IMR-90 (cell line): ENCODE measurements at regions not wholly inside any gene's neighbourhood (a gene's known extent, or its start where the extent isn't known, plus 50 kb on each side); places are given as distances from the start of the nearest gene placed in this dataset.

Experiments used
- ATAC-seq: fragments of 200-7000 bp; cut with Tn5 transposase; 2 replicates; pipeline ENCODE4 v1.9.1; 2020; ENCODE audit warnings: low read depth, mild to moderate bottlenecking, moderate library complexity
- BruUV-seq: library from RNA; stranded (reverse); fragments of 400-500 nt; replicated peaks from 2 replicates; lab custom pipeline; 2021; lab: Mats Ljungman, UMichigan
- CTCF ChIA-PET: fragments of 300-600 bp; formaldehyde crosslinking; extraction: SDS; loops from one replicate; lab custom pipeline; 2021; ENCODE audit warnings: antibody characterized with exemption; lab: Yijun Ruan, JAX
- POLR2A ChIA-PET: fragments of 300-600 bp; sonication (Branson Sonifier 250); formaldehyde crosslinking; loops from one replicate; lab custom pipeline; 2022; ENCODE audit warnings: antibody characterized with exemption; ENCODE audit not compliant: unreplicated experiment; lab: Charles Lee
- DNase-seq: peaks from one replicate; pipeline ENCODE4 v3.0.0; 2013
- H2AFZ ChIP-seq: replicated peaks from 2 replicates; pipeline ENCODE3; 2013; ENCODE audit warnings: low read length, mild to moderate bottlenecking; ENCODE audit not compliant: poor library complexity
- H2AK5ac ChIP-seq: 2 replicates; pipeline ENCODE4 v1.6.1; 2013; ENCODE audit warnings: low read depth, low read length, inconsistent platforms
- H2AK9ac ChIP-seq: replicated peaks from 2 replicates; pipeline ENCODE3; 2013; ENCODE audit warnings: mild to moderate bottlenecking, low read depth, low read length, moderate library complexity; ENCODE audit not compliant: poor library complexity
- H2BK120ac ChIP-seq: 2 replicates; pipeline ENCODE4 v1.6.1; 2013; ENCODE audit warnings: low read depth, low read length, inconsistent platforms
- H2BK15ac ChIP-seq: 3 replicates; pipeline ENCODE4 v1.6.1; 2013; ENCODE audit warnings: low read depth, low read length, inconsistent platforms
- H2BK20ac ChIP-seq: 2 replicates; pipeline ENCODE4 v1.6.1; 2013; ENCODE audit warnings: low read depth, mild to moderate bottlenecking, inconsistent platforms, low read length, moderate library complexity
- H2BK5ac ChIP-seq: 2 replicates; pipeline ENCODE4 v1.6.1; 2013; ENCODE audit warnings: mild to moderate bottlenecking, low read depth, low read length, inconsistent platforms; ENCODE audit not compliant: poor library complexity, severe bottlenecking
- H3K14ac ChIP-seq: replicated peaks from 2 replicates; pipeline ENCODE4 v1.6.1; 2013; ENCODE audit warnings: low read depth, low read length, inconsistent platforms
- H3K18ac ChIP-seq: 2 replicates; pipeline ENCODE4 v1.6.1; 2013; ENCODE audit warnings: low read depth, low read length, control low read depth
- H3K23ac ChIP-seq: 2 replicates; pipeline ENCODE4 v1.6.1; 2013; ENCODE audit warnings: low read depth, low read length, inconsistent platforms
- H3K27ac ChIP-seq: 2 replicates; pipeline ENCODE4 v1.5.1; 2013; ENCODE audit warnings: mild to moderate bottlenecking, control low read depth, low read length; ENCODE audit not compliant: insufficient read depth
- H3K27me3 ChIP-seq: 2 replicates; pipeline ENCODE4 v1.6.1; 2013; ENCODE audit warnings: low read length; ENCODE audit not compliant: control insufficient read depth, insufficient read depth
- H3K36me3 ChIP-seq: 2 replicates; pipeline ENCODE4 v1.6.1; 2013; ENCODE audit warnings: low read length, mixed read lengths; ENCODE audit not compliant: control insufficient read depth, insufficient read depth
- H3K4ac ChIP-seq: 2 replicates; pipeline ENCODE4 v1.6.1; 2013; ENCODE audit warnings: low read depth, low read length, inconsistent platforms
- H3K4me1 ChIP-seq: 2 replicates; pipeline ENCODE4 v1.6.1; 2013; ENCODE audit warnings: low read length, mixed read lengths; ENCODE audit not compliant: control insufficient read depth, insufficient read depth
- H3K4me2 ChIP-seq: 2 replicates; pipeline ENCODE4 v1.6.1; 2013; ENCODE audit warnings: low read depth, mild to moderate bottlenecking, control low read depth, low read length, moderate library complexity
- H3K4me3 ChIP-seq: 2 replicates; pipeline ENCODE4 v1.5.1; 2013; ENCODE audit warnings: low read depth, mild to moderate bottlenecking, control low read depth, low read length, moderate library complexity; ENCODE audit not compliant: insufficient read depth
- H3K56ac ChIP-seq: 2 replicates; pipeline ENCODE4 v1.6.1; 2013; ENCODE audit warnings: low read length, inconsistent platforms; ENCODE audit not compliant: insufficient read depth; ENCODE audit errors: extremely low read depth
- H3K79me1 ChIP-seq, 2 experiments: 2 replicates each; pipeline ENCODE4 v1.6.1; 2013; ENCODE audit warnings: low read length in 2 of 2, inconsistent platforms in 1 of 2, low read depth in 1 of 2
- H3K9ac ChIP-seq: 2 replicates; pipeline ENCODE4 v1.6.1; 2013; ENCODE audit warnings: low read depth, low read length, control low read depth
- H3K9me1 ChIP-seq: 2 replicates; pipeline ENCODE4 v1.6.1; 2013; ENCODE audit warnings: low read length, inconsistent platforms; ENCODE audit not compliant: insufficient read depth
- H3K9me3 ChIP-seq: 2 replicates; pipeline ENCODE4 v1.6.1; 2013; ENCODE audit warnings: low read length; ENCODE audit not compliant: control insufficient read depth, insufficient read depth
- H4K20me1 ChIP-seq: 2 replicates; pipeline ENCODE4 v1.6.1; 2013; ENCODE audit warnings: low read length, inconsistent platforms; ENCODE audit not compliant: insufficient read depth
- H4K5ac ChIP-seq: 2 replicates; pipeline ENCODE4 v1.6.1; 2013; ENCODE audit warnings: mild to moderate bottlenecking, low read depth, low read length, control low read depth
- H4K8ac ChIP-seq, 2 experiments: 2 replicates each; pipeline ENCODE4 v1.6.1; 2013; ENCODE audit warnings: low read depth in 2 of 2, low read length in 2 of 2, control low read depth in 1 of 2, inconsistent platforms in 1 of 2
- H4K91ac ChIP-seq: 2 replicates; pipeline ENCODE4 v1.6.1; 2013; ENCODE audit warnings: low read depth, low read length, inconsistent platforms; ENCODE audit not compliant: insufficient read depth
- CEBPB ChIP-seq: IDR thresholded peaks from 2 replicates; pipeline ENCODE4 v1.6.1; 2012; ENCODE audit warnings: low read depth, low read length, improper control_type of control experiment
- CTCF ChIP-seq: conservative IDR thresholded peaks from 2 replicates; pipeline ENCODE4 v1.5.1; 2012; ENCODE audit warnings: mild to moderate bottlenecking, low read depth, low read length, improper control_type of control experiment
- FOS ChIP-seq: fragments of 150-350 bp; IDR thresholded peaks from 2 replicates; pipeline ENCODE4 v1.6.1; 2016; ENCODE audit warnings: low read depth, low read length
- MAZ ChIP-seq: IDR thresholded peaks from 2 replicates; pipeline ENCODE4 v1.6.1; 2012; ENCODE audit warnings: low read depth, mild to moderate bottlenecking, low read length, improper control_type of control experiment, moderate library complexity, borderline replicate concordance
- MXI1 ChIP-seq: IDR thresholded peaks from 2 replicates; pipeline ENCODE4 v1.6.1; 2012; ENCODE audit warnings: low read depth, mild to moderate bottlenecking, low read length, moderate library complexity, borderline replicate concordance
- NFE2L2 ChIP-seq: fragments of 150-350 bp; IDR thresholded peaks from 2 replicates; pipeline ENCODE4 v1.6.1; 2016; ENCODE audit warnings: low read depth, mild to moderate bottlenecking, low read length
- POLR2A ChIP-seq: IDR thresholded peaks from 2 replicates; pipeline ENCODE4 v1.6.1; 2012; ENCODE audit warnings: mild to moderate bottlenecking, low read depth, low read length
- RAD21 ChIP-seq: IDR thresholded peaks from 2 replicates; pipeline ENCODE4 v1.6.1; 2012; ENCODE audit warnings: low read length, improper control_type of control experiment
- RCOR1 ChIP-seq: IDR thresholded peaks from 2 replicates; pipeline ENCODE4 v1.6.1; 2012; ENCODE audit warnings: mild to moderate bottlenecking, low read length, improper control_type of control experiment; ENCODE audit not compliant: insufficient replicate concordance
- USF2 ChIP-seq: fragments of 150-350 bp; IDR thresholded peaks from 2 replicates; pipeline ENCODE4 v1.6.1; 2017; ENCODE audit warnings: mild to moderate bottlenecking, antibody characterized with exemption, low read length, low read depth
- WGBS, 2 experiments: methylation state at CpG; one replicate each; pipeline versions ENCODE4 v1.1.5 to v1.1.7; 2013; ENCODE audit warnings: missing lambda C conversion rate in 2 of 2; ENCODE audit not compliant: insufficient read length in 1 of 2; ENCODE audit errors: extremely low coverage in 2 of 2; 5-methylcytosine and 5-hydroxymethylcytosine counted together
- dilution Hi-C: fragments of 300-500 bp; cut with HindIII; formaldehyde crosslinking; loops from one replicate; pipeline ENCODE4 v1.14.3; 2018; ENCODE audit warnings: low sequenced_read_pairs; ENCODE audit not compliant: unreplicated experiment
- in situ Hi-C: fragments of 300-500 bp; cut with MboI; formaldehyde crosslinking; loops from 3 replicates; pipeline ENCODE4 v1.14.3; 2019; ENCODE audit warnings: low sequenced_read_pairs, inconsistent platforms, mixed read lengths
- intact Hi-C: fragments of 100-400 bp; cut with micrococcal nuclease; formaldehyde crosslinking; loops from 2 replicates; pipeline ENCODE4 v1.10.0; 2022

- H4K5ac ChIP-seq, result no peak overlapping the region
- H3K56ac ChIP-seq, result no peak overlapping the region
- dilution Hi-C loops, result no loop called here
- no peak overlapping the region for H3K4me2 ChIP-seq
- no peak overlapping the region for H3K27ac ChIP-seq
- TF ChIP-seq MXI1 (no peak), CEBPB (no peak), USF2 (no peak), FOS (no peak), CTCF (no peak), MAZ (no peak), RAD21 (no peak), NFE2L2 (no peak), POLR2A (no peak), RCOR1 (no peak)
- H2BK120ac ChIP-seq, result no peak overlapping the region
- no peak overlapping the region for H3K9ac ChIP-seq
- no peak overlapping the region for H2BK20ac ChIP-seq
- no peak overlapping the region for H4K8ac ChIP-seq
- ATAC-seq (no peak), DNase-seq (no peak)
- BruUV-seq, result no TSS peak
- H3K4me3 ChIP-seq, result no peak overlapping the region
- H2AK9ac ChIP-seq, result no peak overlapping the region
- no peak overlapping the region for H3K23ac ChIP-seq
- H2AFZ ChIP-seq, result no peak overlapping the region
- peaks cover 3% of the 10 kb centered on the region; the same call in 1 of the 2 replicates for H3K9me3 ChIP-seq
- H3K4me1 ChIP-seq, result no peaks in the 10 kb centered on the region
- in situ Hi-C loops, result no loop called here
- H4K20me1 ChIP-seq, result no peaks in the 10 kb centered on the region
- H2BK5ac ChIP-seq, result no peak overlapping the region
- no peaks in the 10 kb centered on the region for H3K27me3 ChIP-seq
- CTCF ChIA-PET, result no interaction called here
- H3K14ac ChIP-seq, result no peak overlapping the region
- no peaks in the 10 kb centered on the region for H3K79me1 ChIP-seq
- H2AK5ac ChIP-seq, result no peak overlapping the region
- no peak overlapping the region for H2BK15ac ChIP-seq
- 84% methylated on average over 4 of the region's 4 CpGs; no CpG with 5 or more reads in 1 of the 2 experiments for WGBS, 2 experiments
- no peaks in the 10 kb centered on the region for H3K36me3 ChIP-seq
- no peak overlapping the region for H3K4ac ChIP-seq
- no peak overlapping the region for H4K91ac ChIP-seq
- POLR2A ChIA-PET, result no interaction called here
- intact Hi-C loops, result no loop called here
- H3K9me1 ChIP-seq, result no peaks in the 10 kb centered on the region
- no peak overlapping the region for H3K18ac ChIP-seq
These were observed 537.4 kb downstream of the RNF144A start for GRCh38 chr2:7454592-7454991.
